GM18861 (cell line): ENCODE measurements at regions not wholly inside any gene's neighbourhood (a gene's known extent, or its start where the extent isn't known, plus 50 kb on each side); places are given as distances from the start of the nearest gene placed in this dataset.
"Not testable (repeated sequence)": the region's sequence is repeated elsewhere in the genome, so short reads cannot be mapped to it uniquely, and the experiment has no call there.

Experiments used
- ATAC-seq: cut with Tn5 transposase; IDR thresholded peaks from one replicate; pipeline ENCODE4 v1.9.1; 2021; ENCODE audit not compliant: unreplicated experiment

GRCh38 chr6:114862819-114863218 lies 520.0 kb upstream of the HS3ST5 start:
- no peak for ATAC-seq

- ATAC-seq, result no peak
These were observed 519.2 kb upstream of the HS3ST5 start for GRCh38 chr6:114862064-114862463.

GRCh38 chr6:114844359-114844758 lies 501.5 kb upstream of the HS3ST5 start:
- no peak for ATAC-seq

GRCh38 chr6:114839019-114839418 lies 496.2 kb upstream of the HS3ST5 start:
- no peak for ATAC-seq

- ATAC-seq, result no peak
These were observed 490.4 kb upstream of the HS3ST5 start for GRCh38 chr6:114833211-114833610.

GRCh38 chr6:114830515-114830914 lies 487.7 kb upstream of the HS3ST5 start:
- ATAC-seq, result no peak

GRCh38 chr6:114827135-114827534 lies 484.3 kb upstream of the HS3ST5 start:
- ATAC-seq, result no peak

GRCh38 chr6:114824409-114824808 lies 481.6 kb upstream of the HS3ST5 start:
- no peak for ATAC-seq

GRCh38 chr6:114816678-114817077 lies 473.9 kb upstream of the HS3ST5 start:
- ATAC-seq, result peak; percentile 60

- no peak for ATAC-seq
These were observed 467.6 kb upstream of the HS3ST5 start for GRCh38 chr6:114810468-114810867.

GRCh38 chr6:114805426-114805825 lies 462.6 kb upstream of the HS3ST5 start:
- ATAC-seq, result not testable (repeated sequence)

- ATAC-seq, result no peak
These were observed 453.8 kb upstream of the HS3ST5 start for GRCh38 chr6:114796576-114796975.

- no peak for ATAC-seq
These were observed 450.6 kb upstream of the HS3ST5 start for GRCh38 chr6:114793428-114793827.

- ATAC-seq, result no peak
These were observed 442.7 kb upstream of the HS3ST5 start for GRCh38 chr6:114785235-114786127.

- no peak for ATAC-seq
These were observed 441.0 kb upstream of the HS3ST5 start for GRCh38 chr6:114783783-114784182.

- ATAC-seq, result no peak
These were observed 440.3 kb upstream of the HS3ST5 start for GRCh38 chr6:114783083-114783482.

GRCh38 chr6:114764866-114765265 lies 422.0 kb upstream of the HS3ST5 start:
- ATAC-seq, result no peak

- no peak for ATAC-seq
These were observed 419.3 kb upstream of the HS3ST5 start for GRCh38 chr6:114762145-114762544.

- no peak for ATAC-seq
These were observed 405.3 kb upstream of the HS3ST5 start for GRCh38 chr6:114747995-114748625.

- no peak for ATAC-seq
These were observed 397.7 kb upstream of the HS3ST5 start for GRCh38 chr6:114740547-114740946.

- ATAC-seq, result no peak
These were observed 396.8 kb upstream of the HS3ST5 start for GRCh38 chr6:114739656-114740055.

- no peak for ATAC-seq
These were observed 392.4 kb upstream of the HS3ST5 start for GRCh38 chr6:114735025-114735735.
